ENCODE measurements at regions not wholly inside any gene's neighbourhood (a gene's known extent, or its start where the extent isn't known, plus 50 kb on each side); places are given as distances from the start of the nearest gene placed in this dataset.

DNA sequence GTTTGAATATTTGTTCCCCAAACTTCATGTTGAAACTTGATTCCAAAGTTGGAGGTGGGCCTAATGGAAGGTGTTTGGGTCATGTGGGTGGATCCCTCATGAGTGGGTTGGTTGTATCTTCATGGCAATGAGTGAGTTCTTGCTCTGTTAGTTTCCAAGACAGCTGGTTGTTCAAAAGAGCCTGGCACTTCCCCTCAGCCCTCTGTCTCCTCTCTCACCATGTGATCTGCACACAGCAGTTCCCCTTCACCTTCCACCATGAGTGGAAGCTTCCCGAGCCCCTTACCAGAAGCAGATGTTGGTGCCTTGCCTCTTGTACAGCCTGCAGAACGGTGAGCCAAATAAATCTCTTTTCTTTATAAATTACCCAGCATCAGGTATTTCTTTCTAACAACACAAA lies 327.1 kb upstream of the SLCO3A1 start:
- Histone ChIP-seq H3K4me1 (replicated peaks in 1 of 2; ENCODE audit: control insufficient read depth in 2 of 2, insufficient read depth in 2 of 2, low read length in 2 of 2) (no peaks in the 10 kb centered on the region), H3K79me2 (ENCODE audit: control insufficient read depth, insufficient read depth, low read length) (no peaks in the 10 kb centered on the region), H3K4me3 (no peak overlapping the region), H3K27me3 (ENCODE audit: control insufficient read depth in 2 of 2, insufficient read depth in 2 of 2, low read length in 2 of 2) (peaks cover 12 to 13% of the 10 kb centered on the region in 2 experiments; a peak in 3 of 5 replicates), H3K9me3 (replicated peaks; ENCODE audit: control insufficient read depth, insufficient read depth, low read depth, low read length) (no peaks in the 10 kb centered on the region), H3K9ac (ENCODE audit: insufficient read depth in 1 of 2, low read depth in 2 of 2, low read length in 2 of 2) (no peak overlapping the region), H3K27ac (ENCODE audit: extremely low read depth, low read depth, low read length) (no peak overlapping the region), H3K36me3 (ENCODE audit: control insufficient read depth, insufficient read depth, low read length) (no peaks in the 10 kb centered on the region), H4K20me1 (replicated peaks; ENCODE audit: control insufficient read depth, insufficient read depth, low read length) (no peaks in the 10 kb centered on the region), H2AFZ (ENCODE audit: low read depth, low read length) (no peak overlapping the region), H3K4me2 (ENCODE audit: insufficient read depth, low read length) (no peak overlapping the region), H3K9me1 (ENCODE audit: control insufficient read depth, insufficient read depth, low read length) (no peaks in the 10 kb centered on the region)
- DNase-seq (ENCODE audit: extremely low read depth in 1 of 4, low spot score in 3 of 4) = no peak
- intact Hi-C loops (cut with micrococcal nuclease) = no loop called here
- TF ChIP-seq ZNF384 (IDR thresholded peaks at IDR 0.05; ENCODE audit: low read depth, low read length) (no peak), ZHX1 (conservative IDR thresholded peaks at IDR 0.05; ENCODE audit: low read length) (no peak), NCOA2 (IDR thresholded peaks at IDR 0.05; ENCODE audit: partially characterized antibody in 2 of 2) (no peak), C11orf30 (IDR thresholded peaks at IDR 0.05; ENCODE audit: low read depth) (no peak)
- 4% methylated on average over 2 of the region's 2 CpGs for WGBS (ENCODE audit: insufficient coverage, low coverage, missing lambda C conversion rate)
- CTCF ChIA-PET (ENCODE audit: low intra/inter-chr PET ratio) = interaction anchor here (0.6 kb wide), 1 partner anchor 113 kb away, joined by 3 read pairs; no protein-coding TSS in a partner anchor
- POLR2A ChIA-PET = interaction anchor here (1.8 kb wide), 1 partner anchor 11 kb away, joined by 5 read pairs; no protein-coding TSS in a partner anchor
- no peak for ATAC-seq
- FAIRE-seq = no peak
- in situ Hi-C loops (cut with MboI) = no loop called here
- BruUV-seq (replicated peaks) = no TSS peak
